SK-N-SH (cell line): ENCODE measurements at regions not wholly inside any gene's neighbourhood (a gene's known extent, or its start where the extent isn't known, plus 50 kb on each side); places are given as distances from the start of the nearest gene placed in this dataset.

Experiments
- CTCF ChIP-seq: fragments of 200-600 bp; sonication (generic); IDR thresholded peaks from 2 replicates; pipeline ENCODE4 v1.6.1; 2017; ENCODE audit warnings: antibody characterized with exemption, mild to moderate bottlenecking, moderate library complexity
- EZH2phosphoT487 ChIP-seq: fragments of 200-600 bp; sonication (generic); IDR thresholded peaks from 2 replicates; pipeline ENCODE4 v1.6.1; 2017; ENCODE audit warnings: low read depth, mixed run types, mild to moderate bottlenecking, antibody characterized with exemption, moderate library complexity, borderline replicate concordance
- FOXJ3 ChIP-seq: sonication (generic); formaldehyde crosslinking; IDR thresholded peaks from 2 replicates; pipeline ENCODE4 v1.5.1; 2020; ENCODE audit warnings: mild to moderate bottlenecking, missing genetic modification reagents
- GABPA ChIP-seq: IDR thresholded peaks from 2 replicates; pipeline ENCODE4 v1.4.0; 2012; ENCODE audit warnings: low read depth, mild to moderate bottlenecking
- JUND ChIP-seq: IDR thresholded peaks from 2 replicates; pipeline ENCODE4 v1.4.0; 2012
- POLR2AphosphoS5 ChIP-seq: IDR thresholded peaks from 2 replicates; pipeline ENCODE4 v1.6.1; 2012; ENCODE audit warnings: low read depth, low read length
- RXRA ChIP-seq: IDR thresholded peaks from 2 replicates; pipeline ENCODE4 v1.4.0; 2012; ENCODE audit warnings: low read depth, mild to moderate bottlenecking, borderline replicate concordance
- SIN3A ChIP-seq: IDR thresholded peaks from 2 replicates; pipeline ENCODE4 v1.6.1; 2012; ENCODE audit warnings: low read depth, mild to moderate bottlenecking, low read length, moderate library complexity, borderline replicate concordance
- TEAD4 ChIP-seq: IDR thresholded peaks from 2 replicates; pipeline ENCODE4 v1.4.0; 2012; ENCODE audit warnings: mild to moderate bottlenecking, borderline replicate concordance; ENCODE audit not compliant: insufficient read depth
- USF2 ChIP-seq: fragments of 150-350 bp; IDR thresholded peaks from 2 replicates; pipeline ENCODE4 v1.6.1; 2017; ENCODE audit warnings: antibody characterized with exemption, low read length, low read depth, borderline replicate concordance

- TF ChIP-seq EZH2phosphoT487 (no peak), TEAD4 (no peak), FOXJ3 (no peak), USF2 (no peak), SIN3A (no peak), POLR2AphosphoS5 (no peak), RXRA (no peak), JUND (no peak), CTCF (no peak), GABPA (no peak)
These were observed 137.6 kb upstream of the SPIN4 start for GRCh38 chrX:63488546-63489373.
